ENCODE measurements at regions not wholly inside any gene's neighbourhood (a gene's known extent, or its start where the extent isn't known, plus 50 kb on each side); places are given as distances from the start of the nearest gene placed in this dataset.

GRCh38 chr1:114037962-114038816, 58.9 kb downstream of the OLFML3 start:
- TF ChIP-seq YY1 (IDR thresholded peaks at IDR 0.05; ENCODE audit: borderline replicate concordance in 1 of 3, control insufficient read depth in 1 of 3, extremely low read depth in 1 of 3, insufficient read depth in 3 of 3, insufficient read length in 1 of 3, insufficient replicate concordance in 2 of 3, low read depth in 1 of 3, low read length in 2 of 3), result no peak
- no peak for TF ChIP-seq E2F6 (IDR thresholded peaks at IDR 0.05; ENCODE audit: borderline replicate concordance in 1 of 2, extremely low read depth in 1 of 2, insufficient read depth in 1 of 2, insufficient read length in 1 of 2, low read depth in 1 of 2, low read length in 1 of 2, poor library complexity in 1 of 2, severe bottlenecking in 1 of 2)
